ENCODE measurements at regions not wholly inside any gene's neighbourhood (a gene's known extent, or its start where the extent isn't known, plus 50 kb on each side); places are given as distances from the start of the nearest gene placed in this dataset.

DNA sequence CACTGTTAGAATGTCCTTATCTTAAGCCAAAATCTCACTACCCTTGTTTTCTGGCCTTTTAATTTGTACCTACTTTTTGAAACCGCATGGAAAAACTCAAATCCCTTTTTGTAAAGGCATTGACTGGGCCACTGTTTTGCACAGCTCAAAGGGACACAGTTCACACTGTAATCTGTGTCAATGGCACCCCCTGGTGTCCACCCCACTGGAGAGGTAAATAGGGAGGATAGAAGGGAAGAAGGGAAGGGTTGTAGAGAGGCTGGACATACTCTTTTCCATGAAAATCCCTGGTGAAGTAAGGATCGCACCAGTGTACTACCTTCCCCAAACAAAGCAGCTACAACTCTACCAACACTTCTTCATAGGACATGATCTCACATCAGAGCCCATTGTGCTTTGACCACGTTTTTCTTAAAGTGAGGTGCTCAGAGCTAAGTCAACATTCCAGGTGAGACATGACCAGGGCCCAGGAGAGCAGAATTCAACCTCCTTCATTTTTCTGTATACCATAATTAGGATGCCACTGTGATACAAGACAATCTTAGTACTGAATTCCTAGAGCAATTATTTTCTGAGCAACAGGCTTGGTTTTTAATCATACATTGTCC, 92.4 kb upstream of the RMDN2 start:
- peak overlapping the region; percentile 56 for H2AFZ ChIP-seq (ENCODE audit: low read depth, low read length, poor library complexity, severe bottlenecking)
- no peak overlapping the region for H3K4me2 ChIP-seq (ENCODE audit: low read length)
- no peak overlapping the region for H3K4me3 ChIP-seq (replicated peaks in 1 of 2; ENCODE audit: low read depth in 1 of 2, low read length in 2 of 2)
- peak; percentile 98 for TF ChIP-seq RAD21 (IDR thresholded peaks at IDR 0.05; ENCODE audit: low read depth)
- no peak for TF ChIP-seq EZH2 (IDR thresholded peaks at IDR 0.05)
- no peak for TF ChIP-seq ATF3 (IDR thresholded peaks at IDR 0.05)
- TF ChIP-seq CBX3 (IDR thresholded peaks at IDR 0.05; ENCODE audit: low read depth): 0 out of 2 replicates have a peak, but pooled peaks have one; percentile 13
- TF ChIP-seq, protein P1, sequence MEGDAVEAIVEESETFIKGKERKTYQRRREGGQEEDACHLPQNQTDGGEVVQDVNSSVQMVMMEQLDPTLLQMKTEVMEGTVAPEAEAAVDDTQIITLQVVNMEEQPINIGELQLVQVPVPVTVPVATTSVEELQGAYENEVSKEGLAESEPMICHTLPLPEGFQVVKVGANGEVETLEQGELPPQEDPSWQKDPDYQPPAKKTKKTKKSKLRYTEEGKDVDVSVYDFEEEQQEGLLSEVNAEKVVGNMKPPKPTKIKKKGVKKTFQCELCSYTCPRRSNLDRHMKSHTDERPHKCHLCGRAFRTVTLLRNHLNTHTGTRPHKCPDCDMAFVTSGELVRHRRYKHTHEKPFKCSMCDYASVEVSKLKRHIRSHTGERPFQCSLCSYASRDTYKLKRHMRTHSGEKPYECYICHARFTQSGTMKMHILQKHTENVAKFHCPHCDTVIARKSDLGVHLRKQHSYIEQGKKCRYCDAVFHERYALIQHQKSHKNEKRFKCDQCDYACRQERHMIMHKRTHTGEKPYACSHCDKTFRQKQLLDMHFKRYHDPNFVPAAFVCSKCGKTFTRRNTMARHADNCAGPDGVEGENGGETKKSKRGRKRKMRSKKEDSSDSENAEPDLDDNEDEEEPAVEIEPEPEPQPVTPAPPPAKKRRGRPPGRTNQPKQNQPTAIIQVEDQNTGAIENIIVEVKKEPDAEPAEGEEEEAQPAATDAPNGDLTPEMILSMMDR (IDR thresholded peaks at IDR 0.05 in 2 of 3, conservative IDR thresholded peaks at IDR 0.05 in 1 of 3; ENCODE audit: borderline replicate concordance in 1 of 3, insufficient read depth in 1 of 3, low read depth in 2 of 3, low read length in 2 of 3): peak; percentile 84 to 94 (median 85)
- peak; percentile 28 for TF ChIP-seq YY1 (IDR thresholded peaks at IDR 0.05; ENCODE audit: extremely low read depth, insufficient replicate concordance, low read depth, low read length)
- POLR2A ChIA-PET: interaction anchor here (1.5 kb wide), 1 partner anchor 436 kb away, joined by 9 read pairs; no protein-coding TSS in a partner anchor
- no peak overlapping the region for H3K9ac ChIP-seq (ENCODE audit: low read length)
- DNase-seq (ENCODE audit: low read depth, low spot score) (peak; percentile 71), ATAC-seq (peak; percentile 99)
- no peaks in the 10 kb centered on the region for H3K9me3 ChIP-seq (ENCODE audit: control insufficient read depth in 1 of 2, insufficient read depth in 1 of 2, low read depth in 1 of 2, low read length in 2 of 2)
- H3K79me2 ChIP-seq (ENCODE audit: insufficient read depth, low read length): no peaks in the 10 kb centered on the region
- intact Hi-C loops (cut with micrococcal nuclease): loop anchor here (1.0 to 5.0 kb wide), 5 partner anchors 44 to 436 kb away; partner anchors contain the start of gene CDC42EP3
- RAD21 ChIA-PET (ENCODE audit: low non-redundant PET in 1 of 2, low total read pairs in 2 of 2, uncharacterized antibody in 2 of 2, unreplicated experiment in 2 of 2): interaction anchor here (0.7 to 2.3 kb wide), 9 partner anchors 45 to 437 kb away, joined by 3 to 38 read pairs (median 7); no protein-coding TSS in a partner anchor
- no peaks in the 10 kb centered on the region for H3K36me3 ChIP-seq (ENCODE audit: control insufficient read depth in 1 of 2, insufficient read depth in 2 of 2, low read length in 2 of 2)
- peaks cover 4 to 6% of the 10 kb centered on the region in 2 experiments; a peak in 1 of 4 replicates for H3K4me1 ChIP-seq (ENCODE audit: control insufficient read depth in 1 of 2, insufficient read depth in 2 of 2, low read length in 2 of 2)
- no peaks in the 10 kb centered on the region for H4K20me1 ChIP-seq (ENCODE audit: insufficient read depth)
- no peaks in the 10 kb centered on the region for H3K27me3 ChIP-seq (ENCODE audit: insufficient read depth, low read length)
- CTCF ChIA-PET: interaction anchor here (0.8 to 5.9 kb wide), 14 partner anchors 8 to 453 kb away, joined by 3 to 186 read pairs (median 5); no protein-coding TSS in a partner anchor
- no peaks in the 10 kb centered on the region for H3K9me2 ChIP-seq (ENCODE audit: insufficient read depth)
- no peak overlapping the region for H3K27ac ChIP-seq (ENCODE audit: low read depth, low read length)
- BruUV-seq (replicated peaks): no TSS peak

Data from HCT116 (cell line).